GM12875 (cell line): ENCODE measurements at regions not wholly inside any gene's neighbourhood (a gene's known extent, or its start where the extent isn't known, plus 50 kb on each side); places are given as distances from the start of the nearest gene placed in this dataset.

Experiments used
- H3K4me3 ChIP-seq: one replicate; pipeline ENCODE4 v1.5.1; 2011; ENCODE audit warnings: low read depth, low read length, control low read depth
- TF ChIP-seq, protein P1 (sequence below): IDR thresholded peaks from 2 replicates; pipeline ENCODE4 v1.5.1; 2011; ENCODE audit warnings: low read depth, mild to moderate bottlenecking, control low read depth, inconsistent platforms, low read length, moderate library complexity, borderline replicate concordance; ENCODE audit not compliant: insufficient read depth

DNA sequence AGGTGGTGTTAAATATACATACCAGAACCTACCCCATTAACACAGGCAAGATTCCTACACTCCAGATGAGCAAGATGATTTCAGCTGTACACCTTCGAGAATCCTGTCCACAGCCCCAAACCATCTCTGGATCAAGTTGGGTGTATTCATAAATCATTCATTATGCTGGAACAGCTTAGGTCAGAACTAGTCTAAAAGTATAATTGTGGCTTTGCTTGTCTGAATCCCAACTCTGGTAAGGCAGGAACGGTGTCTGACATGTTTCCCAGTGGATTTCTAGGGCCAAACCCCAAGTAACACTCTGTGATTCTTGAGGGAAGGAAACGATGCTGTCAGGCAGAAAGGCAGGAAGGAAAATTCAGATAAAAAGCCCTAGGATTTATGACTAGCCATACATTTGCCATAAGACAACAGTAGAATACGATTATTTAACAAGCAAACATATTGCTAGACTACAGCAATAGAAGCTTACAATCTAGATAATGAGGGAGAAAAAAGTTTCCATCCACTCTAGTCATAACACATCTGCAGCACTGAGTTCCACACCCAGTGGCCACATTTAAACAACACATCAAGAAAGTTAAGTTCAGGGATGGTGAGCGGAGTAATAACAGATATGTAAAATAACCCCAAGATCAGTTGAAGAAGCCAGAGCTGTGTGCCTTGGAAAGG is 444.8 kb downstream of the RND3 start:
- TF ChIP-seq, protein P1, sequence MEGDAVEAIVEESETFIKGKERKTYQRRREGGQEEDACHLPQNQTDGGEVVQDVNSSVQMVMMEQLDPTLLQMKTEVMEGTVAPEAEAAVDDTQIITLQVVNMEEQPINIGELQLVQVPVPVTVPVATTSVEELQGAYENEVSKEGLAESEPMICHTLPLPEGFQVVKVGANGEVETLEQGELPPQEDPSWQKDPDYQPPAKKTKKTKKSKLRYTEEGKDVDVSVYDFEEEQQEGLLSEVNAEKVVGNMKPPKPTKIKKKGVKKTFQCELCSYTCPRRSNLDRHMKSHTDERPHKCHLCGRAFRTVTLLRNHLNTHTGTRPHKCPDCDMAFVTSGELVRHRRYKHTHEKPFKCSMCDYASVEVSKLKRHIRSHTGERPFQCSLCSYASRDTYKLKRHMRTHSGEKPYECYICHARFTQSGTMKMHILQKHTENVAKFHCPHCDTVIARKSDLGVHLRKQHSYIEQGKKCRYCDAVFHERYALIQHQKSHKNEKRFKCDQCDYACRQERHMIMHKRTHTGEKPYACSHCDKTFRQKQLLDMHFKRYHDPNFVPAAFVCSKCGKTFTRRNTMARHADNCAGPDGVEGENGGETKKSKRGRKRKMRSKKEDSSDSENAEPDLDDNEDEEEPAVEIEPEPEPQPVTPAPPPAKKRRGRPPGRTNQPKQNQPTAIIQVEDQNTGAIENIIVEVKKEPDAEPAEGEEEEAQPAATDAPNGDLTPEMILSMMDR, result no peak
- H3K4me3 ChIP-seq, result no peak overlapping the region

DNA sequence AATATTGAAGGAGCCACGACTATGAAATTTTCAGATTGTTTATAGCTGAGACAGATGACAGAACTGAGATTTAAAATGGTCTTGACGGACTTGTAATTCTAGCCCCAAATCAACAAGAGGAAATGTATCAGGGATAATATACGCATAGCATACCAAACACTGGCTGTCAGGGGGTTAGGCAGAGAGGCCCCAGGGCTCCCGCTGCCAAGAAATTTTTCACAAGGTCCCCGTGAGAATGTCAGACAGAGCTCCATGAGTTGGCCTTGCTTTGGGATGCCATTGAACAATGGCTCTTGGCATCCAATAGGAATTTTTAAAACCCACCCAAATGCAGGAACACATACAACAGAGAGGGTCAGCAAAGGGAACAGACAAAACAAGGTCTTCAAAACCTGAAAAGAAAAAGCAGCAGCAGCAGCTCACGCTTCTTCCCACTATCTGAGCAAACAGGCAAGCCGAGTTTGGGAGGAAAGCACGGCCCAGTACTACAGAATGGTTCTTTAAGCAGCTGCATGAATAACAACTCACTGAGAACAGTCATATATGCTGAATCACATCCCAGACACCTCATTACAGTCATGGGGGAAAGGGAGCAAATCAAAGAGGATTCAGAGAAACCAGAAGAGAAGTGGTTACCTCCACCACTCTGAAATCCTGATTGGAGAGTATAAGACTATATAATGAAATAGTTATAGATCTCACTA is 445.6 kb downstream of the RND3 start:
- TF ChIP-seq, protein P1, result no peak
- no peak overlapping the region for H3K4me3 ChIP-seq

DNA sequence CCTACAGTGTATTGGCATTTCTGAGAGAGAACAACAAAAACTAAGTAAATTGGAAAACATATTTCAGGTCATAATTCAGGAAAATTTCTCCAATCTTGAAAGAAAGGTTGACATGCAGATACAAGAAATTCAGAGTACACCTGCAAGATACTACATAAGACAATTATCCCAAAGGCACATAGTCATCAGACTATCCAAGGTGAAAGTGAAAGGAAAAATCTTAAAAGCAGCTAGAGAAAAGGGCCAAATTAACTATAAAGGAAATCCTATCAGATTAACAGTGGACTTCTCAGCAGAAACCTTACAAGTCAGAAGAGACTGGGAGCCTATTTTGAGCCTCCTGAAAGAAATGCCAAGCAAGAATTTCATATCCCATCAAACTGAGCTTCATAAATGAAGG is 449.0 kb upstream of the MMADHC start:
- TF ChIP-seq, protein P1, result no peak
- no peak overlapping the region for H3K4me3 ChIP-seq

DNA sequence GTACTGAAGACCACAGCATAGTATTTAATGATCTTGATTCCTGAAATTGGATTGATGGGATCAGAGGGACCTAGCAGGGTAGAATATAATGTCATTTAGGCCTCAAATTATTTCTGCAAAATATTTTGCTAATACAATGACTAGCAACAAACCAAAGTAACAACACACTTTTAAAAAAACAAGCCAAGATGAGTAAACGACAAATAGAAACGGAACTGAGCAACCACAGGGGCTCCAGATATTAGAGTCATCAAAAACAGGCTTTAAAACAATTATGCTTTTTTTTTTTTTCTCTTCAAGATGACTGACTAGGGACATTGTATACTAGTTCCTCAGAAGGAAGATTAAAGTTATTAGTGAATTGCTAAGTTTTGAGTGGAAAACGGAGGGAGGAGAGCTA is 447.1 kb upstream of the MMADHC start:
- TF ChIP-seq, protein P1, result no peak
- no peak overlapping the region for H3K4me3 ChIP-seq

DNA sequence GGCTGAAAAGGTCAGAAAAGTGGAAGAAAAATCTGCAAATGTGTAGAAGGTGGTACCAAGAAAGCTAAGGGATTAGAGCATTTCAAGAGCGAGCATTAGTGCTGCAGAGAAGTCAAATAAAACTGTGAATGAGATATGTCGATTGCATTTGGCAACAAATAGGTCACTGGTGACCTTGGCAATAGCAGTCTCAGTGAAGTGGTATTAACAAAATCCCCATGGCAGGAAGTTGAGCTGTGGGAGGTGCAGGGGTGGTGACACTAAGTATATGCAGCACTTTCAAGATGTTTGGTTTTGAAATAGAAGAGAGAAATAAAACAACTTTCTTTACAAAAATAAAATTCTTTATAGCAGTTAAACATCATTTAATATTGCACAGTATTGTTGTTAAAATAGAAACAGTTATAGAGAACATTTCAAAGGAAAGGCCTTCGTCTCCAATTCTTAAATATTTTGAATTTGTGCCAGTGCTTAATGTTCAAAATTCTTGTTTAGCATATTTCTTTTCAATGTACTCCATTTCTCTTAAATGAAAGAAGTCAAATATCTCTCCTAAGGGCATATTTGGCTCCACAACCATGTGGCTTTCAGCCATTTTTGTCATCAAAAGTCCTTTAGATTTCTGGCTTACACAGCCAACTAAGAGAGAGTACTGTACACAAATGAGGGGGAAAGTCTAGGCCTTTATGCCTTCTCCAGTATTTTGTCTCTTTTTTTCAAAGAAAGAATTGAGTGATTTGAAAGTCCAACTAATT is 443.0 kb upstream of the MMADHC start:
- no peak overlapping the region for H3K4me3 ChIP-seq
- TF ChIP-seq, protein P1, result no peak

DNA sequence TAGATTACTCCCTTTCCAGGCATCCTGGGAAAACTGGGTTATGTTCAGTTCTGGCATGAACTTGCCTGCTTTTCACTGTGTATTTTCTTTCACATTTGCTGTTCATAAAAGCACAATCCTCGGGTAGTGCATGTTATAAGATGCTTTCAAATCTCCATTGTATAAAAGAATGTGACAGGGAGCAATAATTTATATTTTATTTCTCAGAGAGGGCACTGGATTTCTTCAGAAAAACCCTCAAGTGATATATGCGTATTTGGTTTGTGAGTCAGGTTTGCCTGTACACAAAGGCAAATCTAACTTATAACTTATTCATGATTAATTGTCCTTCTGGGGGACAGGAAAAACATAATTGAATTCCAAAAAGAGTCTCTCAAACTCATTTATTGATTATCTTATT is 440.7 kb upstream of the MMADHC start:
- TF ChIP-seq, protein P1, result no peak
- no peak overlapping the region for H3K4me3 ChIP-seq
